BE2C (cell line): ENCODE measurements at regions not wholly inside any gene's neighbourhood (a gene's known extent, or its start where the extent isn't known, plus 50 kb on each side); places are given as distances from the start of the nearest gene placed in this dataset.

Source experiments
- DNase-seq: peaks from one replicate; pipeline ENCODE4 v3.0.0-alpha.2; 2020
- H3K27me3 ChIP-seq: fragments of 250-450 bp; sonication (Bioruptor Pico); 2 replicates; pipeline ENCODE4 v1.5.1; 2020; ENCODE audit warnings: mild to moderate bottlenecking
- H3K36me3 ChIP-seq: fragments of 250-450 bp; sonication (Bioruptor Pico); 2 replicates; pipeline ENCODE4 v1.5.1; 2020; ENCODE audit warnings: mild to moderate bottlenecking
- H3K4me1 ChIP-seq: fragments of 250-450 bp; sonication (Bioruptor Pico); 2 replicates; pipeline ENCODE4 v1.5.1; 2020
- H3K4me3 ChIP-seq: 2 replicates; pipeline ENCODE4 v1.5.1; 2011; ENCODE audit warnings: low read depth, low read length
- H3K9me3 ChIP-seq: fragments of 250-450 bp; sonication (Bioruptor Pico); 2 replicates; pipeline ENCODE4 v1.5.1; 2020
- TF ChIP-seq, protein P1 (sequence below): IDR thresholded peaks from 2 replicates; pipeline ENCODE4 v1.5.1; 2012; ENCODE audit warnings: mild to moderate bottlenecking, low read depth, low read length

DNA sequence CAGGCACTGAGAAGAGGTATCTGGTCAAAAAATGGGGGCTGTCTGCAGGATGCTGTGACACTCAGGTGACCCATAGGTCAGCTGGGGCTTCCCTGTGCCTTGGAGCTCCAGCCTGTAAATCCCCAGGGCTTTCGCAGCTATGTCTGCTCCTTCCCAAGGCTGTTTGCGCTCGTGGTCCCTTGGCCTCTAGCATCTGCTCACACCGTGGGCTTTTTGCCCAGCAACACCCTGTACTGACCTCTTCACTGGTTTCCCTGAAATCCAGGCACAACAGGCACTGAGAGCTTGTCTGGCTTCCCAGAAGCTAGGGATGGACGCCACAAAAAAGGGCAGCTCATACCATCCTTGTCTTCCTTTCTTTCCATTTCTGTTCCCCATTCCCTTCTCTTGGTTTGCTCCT, 280.3 kb upstream of the HABP2 start:
- Histone ChIP-seq H3K27me3 (no peaks in the 10 kb centered on the region), H3K4me1 (peaks cover 16% of the 10 kb centered on the region), H3K9me3 (no peaks in the 10 kb centered on the region), H3K4me3 (no peak overlapping the region), H3K36me3 (no peaks in the 10 kb centered on the region)
- TF ChIP-seq, protein P1, sequence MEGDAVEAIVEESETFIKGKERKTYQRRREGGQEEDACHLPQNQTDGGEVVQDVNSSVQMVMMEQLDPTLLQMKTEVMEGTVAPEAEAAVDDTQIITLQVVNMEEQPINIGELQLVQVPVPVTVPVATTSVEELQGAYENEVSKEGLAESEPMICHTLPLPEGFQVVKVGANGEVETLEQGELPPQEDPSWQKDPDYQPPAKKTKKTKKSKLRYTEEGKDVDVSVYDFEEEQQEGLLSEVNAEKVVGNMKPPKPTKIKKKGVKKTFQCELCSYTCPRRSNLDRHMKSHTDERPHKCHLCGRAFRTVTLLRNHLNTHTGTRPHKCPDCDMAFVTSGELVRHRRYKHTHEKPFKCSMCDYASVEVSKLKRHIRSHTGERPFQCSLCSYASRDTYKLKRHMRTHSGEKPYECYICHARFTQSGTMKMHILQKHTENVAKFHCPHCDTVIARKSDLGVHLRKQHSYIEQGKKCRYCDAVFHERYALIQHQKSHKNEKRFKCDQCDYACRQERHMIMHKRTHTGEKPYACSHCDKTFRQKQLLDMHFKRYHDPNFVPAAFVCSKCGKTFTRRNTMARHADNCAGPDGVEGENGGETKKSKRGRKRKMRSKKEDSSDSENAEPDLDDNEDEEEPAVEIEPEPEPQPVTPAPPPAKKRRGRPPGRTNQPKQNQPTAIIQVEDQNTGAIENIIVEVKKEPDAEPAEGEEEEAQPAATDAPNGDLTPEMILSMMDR: no peak
- no peak for DNase-seq

GRCh38 chr10:113273181-113274163, 279.4 kb upstream of the HABP2 start:
- H3K4me1 ChIP-seq: peaks cover 16% of the 10 kb centered on the region
- no peak overlapping the region for H3K4me3 ChIP-seq
- TF ChIP-seq, protein P1: no peak
- no peak for DNase-seq
- no peaks in the 10 kb centered on the region for H3K27me3 ChIP-seq
- H3K9me3 ChIP-seq: no peaks in the 10 kb centered on the region
- H3K36me3 ChIP-seq: no peaks in the 10 kb centered on the region

DNA sequence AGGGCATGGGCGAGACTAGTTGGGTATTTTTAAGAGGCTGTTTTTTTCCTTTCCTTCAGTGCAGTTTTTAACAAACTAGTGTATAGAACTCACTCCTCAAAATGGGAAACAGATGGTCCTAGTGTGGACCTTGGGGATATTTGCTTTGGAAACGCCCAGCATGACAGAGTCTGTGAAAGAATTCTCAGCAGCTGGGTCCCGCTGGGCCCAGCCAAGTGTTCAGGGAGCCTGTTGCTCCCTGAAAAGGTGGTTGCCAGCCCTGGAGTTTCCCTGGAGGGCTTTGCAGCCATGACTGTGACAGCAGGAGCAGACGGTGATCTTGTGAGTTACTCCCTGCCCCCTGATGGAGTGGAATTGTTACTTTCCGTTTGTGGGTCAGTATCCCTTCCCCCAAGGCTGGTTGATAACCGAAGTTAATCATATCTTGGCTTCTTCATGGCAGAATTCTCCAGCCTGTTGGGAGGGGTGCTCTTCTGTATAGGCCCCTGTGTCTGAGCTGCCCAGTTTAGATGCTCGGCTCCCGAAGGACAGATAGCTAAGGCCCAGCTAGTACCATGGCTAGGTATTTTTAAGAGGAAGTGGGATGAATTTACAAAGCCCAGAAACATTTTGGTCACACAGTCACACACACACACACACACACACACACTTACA, 278.6 kb upstream of the HABP2 start:
- no peaks in the 10 kb centered on the region for H3K27me3 ChIP-seq
- TF ChIP-seq, protein P1: no peak
- H3K4me1 ChIP-seq: peaks cover 11% of the 10 kb centered on the region
- no peak for DNase-seq
- no peaks in the 10 kb centered on the region for H3K9me3 ChIP-seq
- H3K4me3 ChIP-seq: no peak overlapping the region
- H3K36me3 ChIP-seq: no peaks in the 10 kb centered on the region

DNA sequence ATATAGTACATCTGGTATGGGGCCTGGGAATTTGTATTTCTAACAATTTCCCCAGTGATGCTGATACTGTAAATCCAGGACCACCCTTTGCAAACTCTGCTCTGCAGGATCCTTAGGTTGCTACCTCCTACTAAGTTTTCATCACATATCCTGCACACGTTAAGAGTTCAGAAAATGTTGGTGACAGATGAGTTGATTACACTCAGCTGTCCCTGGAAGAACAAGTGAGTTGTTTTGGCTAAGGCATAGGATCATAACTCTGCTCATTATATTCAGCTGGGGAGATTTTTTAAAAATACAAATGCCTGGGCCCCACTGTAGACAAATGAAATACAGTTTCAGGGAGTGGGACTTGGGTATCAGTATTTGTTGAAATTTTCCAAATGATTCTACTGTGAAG, 274.6 kb upstream of the HABP2 start:
- H3K27me3 ChIP-seq: no peaks in the 10 kb centered on the region
- TF ChIP-seq, protein P1: no peak
- H3K4me1 ChIP-seq: peaks cover 4% of the 10 kb centered on the region
- no peaks in the 10 kb centered on the region for H3K36me3 ChIP-seq
- H3K4me3 ChIP-seq: no peak overlapping the region
- DNase-seq: no peak
- no peaks in the 10 kb centered on the region for H3K9me3 ChIP-seq

- Histone ChIP-seq H3K27me3 (no peaks in the 10 kb centered on the region), H3K4me3 (no peak overlapping the region), H3K9me3 (no peaks in the 10 kb centered on the region), H3K36me3 (no peaks in the 10 kb centered on the region), H3K4me1 (no peaks in the 10 kb centered on the region)
- no peak for DNase-seq
- TF ChIP-seq, protein P1: no peak
Observed at GRCh38 chr10:113278664-113279063, 274.2 kb upstream of the HABP2 start.

GRCh38 chr10:113279262-113279661, 273.6 kb upstream of the HABP2 start:
- no peak for DNase-seq
- Histone ChIP-seq H3K36me3 (no peaks in the 10 kb centered on the region), H3K4me1 (no peaks in the 10 kb centered on the region), H3K4me3 (no peak overlapping the region), H3K27me3 (no peaks in the 10 kb centered on the region), H3K9me3 (no peaks in the 10 kb centered on the region)
- TF ChIP-seq, protein P1: no peak
